WTC11 (cell line): ENCODE measurements at regions not wholly inside any gene's neighbourhood (a gene's known extent, or its start where the extent isn't known, plus 50 kb on each side); places are given as distances from the start of the nearest gene placed in this dataset.

Experiments
- FOXK1 ChIP-seq: sonication (generic); formaldehyde crosslinking; IDR thresholded peaks from 2 replicates; pipeline ENCODE4 v1.8.0; 2022; ENCODE audit warnings: mild to moderate bottlenecking, moderate library complexity, missing genetic modification reagents
- HMGA2 ChIP-seq: fragments of 250-450 bp; sonication (Bioruptor Pico); IDR thresholded peaks from 2 replicates; pipeline ENCODE4 v1.4.0; 2021; ENCODE audit warnings: mild to moderate bottlenecking, moderate library complexity
- ZNF512 ChIP-seq: sonication (generic); formaldehyde crosslinking; IDR thresholded peaks from 2 replicates; pipeline ENCODE4 v1.8.1; 2022; ENCODE audit warnings: missing genetic modification reagents, borderline replicate concordance
- TF ChIP-seq, protein P1 (sequence below): fragments of 200-600 bp; IDR thresholded peaks from 2 replicates; pipeline ENCODE4 v1.8.0; 2022; ENCODE audit warnings: antibody characterized with exemption

- TF ChIP-seq, protein P1, sequence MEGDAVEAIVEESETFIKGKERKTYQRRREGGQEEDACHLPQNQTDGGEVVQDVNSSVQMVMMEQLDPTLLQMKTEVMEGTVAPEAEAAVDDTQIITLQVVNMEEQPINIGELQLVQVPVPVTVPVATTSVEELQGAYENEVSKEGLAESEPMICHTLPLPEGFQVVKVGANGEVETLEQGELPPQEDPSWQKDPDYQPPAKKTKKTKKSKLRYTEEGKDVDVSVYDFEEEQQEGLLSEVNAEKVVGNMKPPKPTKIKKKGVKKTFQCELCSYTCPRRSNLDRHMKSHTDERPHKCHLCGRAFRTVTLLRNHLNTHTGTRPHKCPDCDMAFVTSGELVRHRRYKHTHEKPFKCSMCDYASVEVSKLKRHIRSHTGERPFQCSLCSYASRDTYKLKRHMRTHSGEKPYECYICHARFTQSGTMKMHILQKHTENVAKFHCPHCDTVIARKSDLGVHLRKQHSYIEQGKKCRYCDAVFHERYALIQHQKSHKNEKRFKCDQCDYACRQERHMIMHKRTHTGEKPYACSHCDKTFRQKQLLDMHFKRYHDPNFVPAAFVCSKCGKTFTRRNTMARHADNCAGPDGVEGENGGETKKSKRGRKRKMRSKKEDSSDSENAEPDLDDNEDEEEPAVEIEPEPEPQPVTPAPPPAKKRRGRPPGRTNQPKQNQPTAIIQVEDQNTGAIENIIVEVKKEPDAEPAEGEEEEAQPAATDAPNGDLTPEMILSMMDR, result no peak
- TF ChIP-seq HMGA2 (CRISPR knock-in tag), result no peak
- no peak for TF ChIP-seq ZNF512 (CRISPR knock-in tag)
- no peak for TF ChIP-seq FOXK1 (CRISPR knock-in tag)
Observed at GRCh38 chr5:116382874-116383266, 191.8 kb downstream of the SEMA6A start.
